ENCODE measurements at regions not wholly inside any gene's neighbourhood (a gene's known extent, or its start where the extent isn't known, plus 50 kb on each side); places are given as distances from the start of the nearest gene placed in this dataset.

- Histone ChIP-seq H3K36me3 (ENCODE audit: control insufficient read depth in 2 of 2, extremely low read depth in 1 of 2, insufficient read depth in 2 of 2, low read length in 2 of 2) (no peaks in the 10 kb centered on the region), H3K27me3 (ENCODE audit: control insufficient read depth in 2 of 2, insufficient read depth in 2 of 2, low read length in 2 of 2) (no peaks in the 10 kb centered on the region), H3K9ac (replicated peaks; ENCODE audit: extremely low read depth, insufficient read depth, low read length) (no peak overlapping the region), H3K27ac (ENCODE audit: insufficient read depth, low read depth, low read length) (no peak overlapping the region), H2AFZ (ENCODE audit: low read depth, low read length) (no peak overlapping the region), H3K4me1 (ENCODE audit: control insufficient read depth, extremely low read depth, insufficient read depth, low read length) (no peaks in the 10 kb centered on the region), H3K4me2 (ENCODE audit: insufficient read depth, low read length) (no peak overlapping the region), H3K79me2 (ENCODE audit: control insufficient read depth, insufficient read depth, low read length) (no peaks in the 10 kb centered on the region), H3K9me3 (replicated peaks; ENCODE audit: control insufficient read depth, insufficient read depth, low read length) (no peaks in the 10 kb centered on the region), H4K20me1 (replicated peaks; ENCODE audit: control insufficient read depth, extremely low read depth, insufficient read depth, low read length) (no peaks in the 10 kb centered on the region), H3K4me3 (replicated peaks in 1 of 3; ENCODE audit: insufficient read depth in 1 of 3, low read depth in 1 of 3, low read length in 3 of 3) (no peak overlapping the region), H3K9me1 (replicated peaks; ENCODE audit: control insufficient read depth, extremely low read depth, insufficient read depth, low read length) (no peaks in the 10 kb centered on the region)
- dilution Hi-C loops (cut with MboI; ENCODE audit: extremely low pct_ligation_motif_present, low sequenced_read_pairs) (no loop called here), intact Hi-C loops (cut with micrococcal nuclease) (no loop called here)
- FAIRE-seq (no peak), DNase-seq (ENCODE audit: low read depth, low spot score) (no peak)
- no TSS peak for BruUV-seq (replicated peaks)
- CTCF ChIA-PET = no interaction called here
- TF ChIP-seq MYC (IDR thresholded peaks at IDR 0.05; ENCODE audit: low read depth, low read length) (no peak), POLR2A (IDR thresholded peaks at IDR 0.05; ENCODE audit: low read depth, low read length) (no peak), POLR2AphosphoS5 (IDR thresholded peaks at IDR 0.05; ENCODE audit: insufficient read depth, low read depth, low read length) (no peak), EZH2 (IDR thresholded peaks at IDR 0.05; ENCODE audit: borderline replicate concordance, low read depth, low read length, severe bottlenecking) (no peak)
- POLR2A ChIA-PET = no interaction called here
Observed at GRCh38 chr1:96521994-96522760, 199.4 kb upstream of the PTBP2 start.

- H3K9me1 ChIP-seq (replicated peaks; ENCODE audit: control insufficient read depth, extremely low read depth, insufficient read depth, low read length) = no peaks in the 10 kb centered on the region
- H3K4me2 ChIP-seq (ENCODE audit: insufficient read depth, low read length) = no peak overlapping the region
- H3K27ac ChIP-seq (ENCODE audit: insufficient read depth, low read depth, low read length) = no peak overlapping the region
- intact Hi-C loops (cut with micrococcal nuclease) = no loop called here
- no peak overlapping the region for H3K4me3 ChIP-seq (replicated peaks in 1 of 3; ENCODE audit: insufficient read depth in 1 of 3, low read depth in 1 of 3, low read length in 3 of 3)
- ChIA-PET POLR2A (no interaction called here), CTCF (interaction anchor here (1.6 kb wide), 1 partner anchor 287 kb away, joined by 7 read pairs; no protein-coding TSS in a partner anchor)
- H3K9me3 ChIP-seq (replicated peaks; ENCODE audit: control insufficient read depth, insufficient read depth, low read length) = no peaks in the 10 kb centered on the region
- no peak overlapping the region for H3K9ac ChIP-seq (replicated peaks; ENCODE audit: extremely low read depth, insufficient read depth, low read length)
- no peaks in the 10 kb centered on the region for H3K79me2 ChIP-seq (ENCODE audit: control insufficient read depth, insufficient read depth, low read length)
- H3K4me1 ChIP-seq (ENCODE audit: control insufficient read depth, extremely low read depth, insufficient read depth, low read length) = no peaks in the 10 kb centered on the region
- no peaks in the 10 kb centered on the region for H3K27me3 ChIP-seq (ENCODE audit: control insufficient read depth in 2 of 2, insufficient read depth in 2 of 2, low read length in 2 of 2)
- TF ChIP-seq JUN (IDR thresholded peaks at IDR 0.05; ENCODE audit: borderline replicate concordance, insufficient read depth, insufficient read length, low read depth) = no peak
- TF ChIP-seq GATA2 (IDR thresholded peaks at IDR 0.05; ENCODE audit: insufficient read depth, insufficient read length, low read depth, low read length) = no peak
- no peak for TF ChIP-seq CTCF (IDR thresholded peaks at IDR 0.05; ENCODE audit: extremely low read depth in 1 of 2, insufficient read depth in 1 of 2, low read depth in 1 of 2, low read length in 2 of 2)
- no peak for TF ChIP-seq POLR2A (IDR thresholded peaks at IDR 0.05; ENCODE audit: low read depth, low read length)
- no peak for TF ChIP-seq EZH2 (IDR thresholded peaks at IDR 0.05; ENCODE audit: borderline replicate concordance, low read depth, low read length, severe bottlenecking)
- no peak for TF ChIP-seq POLR2AphosphoS5 (IDR thresholded peaks at IDR 0.05; ENCODE audit: insufficient read depth, low read depth, low read length)
- no peak for TF ChIP-seq FOS (IDR thresholded peaks at IDR 0.05; ENCODE audit: borderline replicate concordance, insufficient read depth, low read length)
- TF ChIP-seq MAX (IDR thresholded peaks at IDR 0.05; ENCODE audit: insufficient read depth, insufficient read length) = no peak
- no peak for TF ChIP-seq MYC (IDR thresholded peaks at IDR 0.05; ENCODE audit: low read depth, low read length)
- H3K36me3 ChIP-seq (ENCODE audit: control insufficient read depth in 2 of 2, extremely low read depth in 1 of 2, insufficient read depth in 2 of 2, low read length in 2 of 2) = no peaks in the 10 kb centered on the region
- DNase-seq (ENCODE audit: low read depth, low spot score) (no peak), FAIRE-seq (no peak)
- no peak overlapping the region for H2AFZ ChIP-seq (ENCODE audit: low read depth, low read length)
- no TSS peak for BruUV-seq (replicated peaks)
- dilution Hi-C loops (cut with MboI; ENCODE audit: extremely low pct_ligation_motif_present, low sequenced_read_pairs) = no loop called here
- no peaks in the 10 kb centered on the region for H4K20me1 ChIP-seq (replicated peaks; ENCODE audit: control insufficient read depth, extremely low read depth, insufficient read depth, low read length)
Observed at GRCh38 chr1:96522927-96523326, 198.7 kb upstream of the PTBP2 start.

Measured in endothelial cell of umbilical vein (primary cell).